ENCODE measurements at regions not wholly inside any gene's neighbourhood (a gene's known extent, or its start where the extent isn't known, plus 50 kb on each side); places are given as distances from the start of the nearest gene placed in this dataset.

DNA sequence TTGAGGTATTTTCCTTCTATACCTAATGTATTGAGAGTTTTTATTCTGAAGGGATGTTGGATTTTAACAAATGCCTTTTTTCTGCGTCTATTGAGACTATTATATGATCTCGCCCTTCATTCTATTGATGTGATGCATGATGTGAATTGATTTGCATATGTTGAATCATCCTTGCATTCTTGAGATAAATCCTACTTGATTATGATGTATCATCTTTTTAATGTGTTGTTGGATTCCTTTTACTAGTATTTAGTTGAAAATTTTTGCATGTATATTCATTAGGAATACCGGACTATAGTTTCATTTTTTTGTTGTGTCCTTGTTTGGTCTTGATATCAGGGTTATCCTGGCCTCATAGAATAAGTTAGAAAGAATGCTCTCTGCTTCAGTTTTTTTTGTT, 169.7 kb downstream of the NPR3 start:
- H3K27me3 ChIP-seq, result no peaks in the 10 kb centered on the region
- H3K9me3 ChIP-seq (ENCODE audit: low read depth), result no peaks in the 10 kb centered on the region
- no peak overlapping the region for H3K27ac ChIP-seq
- no peaks in the 10 kb centered on the region for H3K36me3 ChIP-seq
- no peak overlapping the region for H3K4me3 ChIP-seq
- no peak for TF ChIP-seq CTCF (IDR thresholded peaks at IDR 0.05; ENCODE audit: low read depth, low read length)
- no peak for DNase-seq (ENCODE audit: low read depth in 1 of 2, low spot score in 1 of 2)
- H3K4me1 ChIP-seq (ENCODE audit: low read depth), result no peaks in the 10 kb centered on the region

DNA sequence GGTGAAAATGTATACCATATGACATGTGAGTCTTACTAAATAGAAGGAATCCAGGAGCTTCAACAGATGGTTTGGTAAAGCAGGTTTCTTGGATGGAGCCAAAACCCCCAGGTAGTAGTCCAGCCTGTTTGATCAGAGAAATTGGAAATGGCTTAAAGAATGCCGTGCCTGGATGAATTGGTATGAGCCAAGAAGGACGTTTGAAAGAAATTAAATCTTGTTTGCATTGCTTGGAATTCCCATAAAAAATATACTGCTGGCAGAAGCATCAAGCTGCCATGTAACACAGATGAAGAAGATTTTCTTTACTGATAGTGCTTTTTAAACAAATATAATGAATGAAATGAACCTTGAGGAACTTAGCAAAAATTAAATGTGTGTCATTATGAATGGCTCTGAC, 176.3 kb downstream of the NPR3 start:
- Histone ChIP-seq H3K4me3 (no peak overlapping the region), H3K9me3 (ENCODE audit: low read depth) (no peaks in the 10 kb centered on the region), H3K4me1 (ENCODE audit: low read depth) (no peaks in the 10 kb centered on the region), H3K36me3 (no peaks in the 10 kb centered on the region), H3K27ac (no peak overlapping the region), H3K27me3 (no peaks in the 10 kb centered on the region)
- no peak for TF ChIP-seq CTCF (IDR thresholded peaks at IDR 0.05; ENCODE audit: low read depth, low read length)
- no peak for DNase-seq (ENCODE audit: low read depth in 1 of 2, low spot score in 1 of 2)

GRCh38 chr5:32889078-32889477, 178.0 kb downstream of the NPR3 start:
- no peak overlapping the region for H3K27ac ChIP-seq
- H3K9me3 ChIP-seq (ENCODE audit: low read depth), result no peaks in the 10 kb centered on the region
- H3K4me1 ChIP-seq (ENCODE audit: low read depth), result no peaks in the 10 kb centered on the region
- no peak for TF ChIP-seq CTCF (IDR thresholded peaks at IDR 0.05; ENCODE audit: low read depth, low read length)
- DNase-seq (ENCODE audit: low read depth in 1 of 2, low spot score in 1 of 2), result no peak
- no peaks in the 10 kb centered on the region for H3K27me3 ChIP-seq
- H3K4me3 ChIP-seq, result no peak overlapping the region
- H3K36me3 ChIP-seq, result no peaks in the 10 kb centered on the region

DNA sequence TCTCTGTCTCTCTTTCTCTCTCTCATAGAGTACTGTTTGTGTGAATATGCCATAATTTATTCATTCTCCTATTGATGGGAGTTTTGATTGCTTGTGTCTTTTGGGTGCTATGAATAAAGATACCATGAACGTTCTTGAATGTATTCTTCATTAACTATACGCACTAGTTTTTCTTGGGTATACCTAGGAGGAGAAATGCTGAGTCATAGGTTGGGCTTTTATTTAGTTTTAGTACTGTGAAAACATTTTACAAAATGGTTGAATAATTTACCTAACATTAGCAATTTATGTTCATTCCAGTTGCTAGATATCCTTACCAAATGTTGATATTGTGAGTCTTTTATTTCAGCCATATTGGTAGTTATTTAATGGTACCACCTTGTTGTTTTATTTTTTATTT, 192.5 kb downstream of the NPR3 start:
- H3K4me1 ChIP-seq (ENCODE audit: low read depth), result no peaks in the 10 kb centered on the region
- no peaks in the 10 kb centered on the region for H3K9me3 ChIP-seq (ENCODE audit: low read depth)
- no peak overlapping the region for H3K4me3 ChIP-seq
- H3K27ac ChIP-seq, result no peak overlapping the region
- no peak for TF ChIP-seq CTCF (IDR thresholded peaks at IDR 0.05; ENCODE audit: low read depth, low read length)
- no peaks in the 10 kb centered on the region for H3K27me3 ChIP-seq
- H3K36me3 ChIP-seq, result no peaks in the 10 kb centered on the region
- DNase-seq (ENCODE audit: low read depth in 1 of 2, low spot score in 1 of 2), result no peak

GRCh38 chr5:32908641-32909040, 197.5 kb downstream of the NPR3 start:
- H3K27me3 ChIP-seq, result no peaks in the 10 kb centered on the region
- H3K9me3 ChIP-seq (ENCODE audit: low read depth), result no peaks in the 10 kb centered on the region
- no peaks in the 10 kb centered on the region for H3K36me3 ChIP-seq
- no peak for DNase-seq (ENCODE audit: low read depth in 1 of 2, low spot score in 1 of 2)
- no peaks in the 10 kb centered on the region for H3K4me1 ChIP-seq (ENCODE audit: low read depth)
- TF ChIP-seq CTCF (IDR thresholded peaks at IDR 0.05; ENCODE audit: low read depth, low read length), result no peak
- no peak overlapping the region for H3K4me3 ChIP-seq
- H3K27ac ChIP-seq, result no peak overlapping the region

DNA sequence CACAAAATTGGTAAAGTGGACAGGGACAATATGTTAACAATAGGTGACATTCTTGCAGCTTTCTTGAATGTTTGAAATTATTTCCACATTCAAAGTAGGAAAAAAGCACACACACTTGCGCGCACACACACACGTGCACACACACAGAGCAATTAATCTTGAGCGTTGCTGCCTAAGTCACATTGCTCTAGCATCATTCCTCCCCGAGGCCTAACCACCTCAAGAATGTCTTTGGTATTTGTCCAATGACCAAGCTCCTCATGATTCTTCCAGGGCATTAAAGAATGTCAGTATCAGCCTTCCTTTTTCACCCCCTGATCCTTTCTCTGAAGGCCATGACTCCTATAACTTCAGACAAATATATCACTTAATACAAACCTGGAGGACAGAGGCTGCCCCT, 198.1 kb downstream of the NPR3 start:
- Histone ChIP-seq H3K9me3 (ENCODE audit: low read depth) (no peaks in the 10 kb centered on the region), H3K4me1 (ENCODE audit: low read depth) (no peaks in the 10 kb centered on the region), H3K36me3 (no peaks in the 10 kb centered on the region), H3K27me3 (no peaks in the 10 kb centered on the region), H3K27ac (no peak overlapping the region), H3K4me3 (no peak overlapping the region)
- no peak for TF ChIP-seq CTCF (IDR thresholded peaks at IDR 0.05; ENCODE audit: low read depth, low read length)
- DNase-seq (ENCODE audit: low read depth in 1 of 2, low spot score in 1 of 2), result peak in 1 of 2 donors; percentile 4
